Activated naive CD4-positive, alpha-beta T cell treated with anti-CD3 and anti-CD28 coated beads for 36 hours (primary cell): ENCODE measurements at regions not wholly inside any gene's neighbourhood (a gene's known extent, or its start where the extent isn't known, plus 50 kb on each side); places are given as distances from the start of the nearest gene placed in this dataset.
"Not testable (repeated sequence)": the region's sequence is repeated elsewhere in the genome, so short reads cannot be mapped to it uniquely, and the experiment has no call there.

Experiments used
- CTCF ChIA-PET: fragments of 350-600 bp; sonication (Branson Sonifier 250); formaldehyde crosslinking; loops from one replicate; lab custom pipeline; 2021; ENCODE audit warnings: antibody characterized with exemption; lab: Charles Lee
- DNase-seq: peaks from one replicate; pipeline ENCODE4 v3.0.0-alpha.2; 2020
- H3K27ac Mint-ChIP-seq: one replicate; pipeline ENCODE4 v1.8.0; 2021; ENCODE audit warnings: mild to moderate bottlenecking, mixed read lengths
- H3K27me3 Mint-ChIP-seq: one replicate; pipeline ENCODE4 v1.8.0; 2021; ENCODE audit warnings: low read depth, mixed read lengths
- H3K36me3 Mint-ChIP-seq: one replicate; pipeline ENCODE4 v1.8.0; 2021; ENCODE audit warnings: low read depth, mixed read lengths
- H3K4me1 Mint-ChIP-seq: one replicate; pipeline ENCODE4 v1.8.0; 2021; ENCODE audit warnings: low read depth, mixed read lengths
- H3K4me3 Mint-ChIP-seq: one replicate; pipeline ENCODE4 v1.8.0; 2021; ENCODE audit warnings: mild to moderate bottlenecking, moderate library complexity, mixed read lengths
- H3K9me3 Mint-ChIP-seq: one replicate; pipeline ENCODE4 v1.8.0; 2021; ENCODE audit warnings: mixed read lengths
- intact Hi-C: fragments of 100-400 bp; cut with micrococcal nuclease; formaldehyde crosslinking; loops from one replicate; pipeline ENCODE4 v1.15.1; 2023

DNA sequence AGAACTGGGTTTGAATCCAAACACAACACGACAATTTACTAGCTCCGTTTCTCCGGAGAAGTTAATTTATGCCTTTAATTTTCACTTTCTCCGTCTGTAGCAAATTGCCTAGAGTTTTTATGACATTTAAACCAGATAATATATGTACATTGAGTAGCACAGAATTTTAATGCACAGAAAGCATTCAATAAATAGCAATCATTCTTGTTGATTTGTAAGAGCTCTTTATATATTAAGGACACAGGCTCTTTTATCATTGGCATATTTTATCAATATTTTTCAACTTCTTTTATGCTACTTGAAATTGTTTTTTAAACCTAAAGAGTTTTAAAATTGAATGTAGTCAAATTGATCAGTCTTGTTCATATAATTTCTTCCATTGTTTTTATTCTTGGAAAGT is 99.6 kb upstream of the PPP2R3B start:
- Mint-ChIP-seq H3K4me3 (no peak overlapping the region), H3K27ac (no peak overlapping the region), H3K9me3 (no peaks in the 10 kb centered on the region), H3K36me3 (no peaks in the 10 kb centered on the region), H3K4me1 (no peaks in the 10 kb centered on the region), H3K27me3 (no peaks in the 10 kb centered on the region)
- CTCF ChIA-PET, result no interaction called here
- no peak for DNase-seq
- intact Hi-C loops, result no loop called here

DNA sequence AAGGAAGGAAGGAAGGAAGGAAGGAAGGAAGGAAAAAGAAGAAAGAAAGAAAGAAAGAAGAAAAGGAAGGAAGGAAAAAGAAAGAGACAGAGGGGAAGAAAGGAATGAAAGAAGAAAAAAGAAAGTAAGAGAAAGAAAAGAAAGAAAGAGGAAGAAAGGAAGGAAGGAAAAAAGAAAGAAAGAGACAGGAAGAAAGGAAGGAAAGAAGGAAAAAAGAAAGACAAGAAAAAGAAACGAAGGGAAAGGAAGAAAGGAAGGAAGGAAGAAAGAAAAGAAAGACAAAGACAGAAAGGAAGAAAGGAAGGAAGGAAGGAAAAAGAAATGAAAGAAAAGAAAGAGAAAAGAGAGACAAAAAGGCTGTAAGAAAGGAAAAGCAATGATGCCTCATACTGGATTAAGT is 101.1 kb upstream of the PPP2R3B start:
- CTCF ChIA-PET, result no interaction called here
- Mint-ChIP-seq H3K27me3 (no peaks in the 10 kb centered on the region), H3K4me1 (no peaks in the 10 kb centered on the region), H3K36me3 (no peaks in the 10 kb centered on the region), H3K9me3 (no peaks in the 10 kb centered on the region), H3K27ac (no peak overlapping the region), H3K4me3 (no peak overlapping the region)
- DNase-seq, result no peak
- intact Hi-C loops, result no loop called here

DNA sequence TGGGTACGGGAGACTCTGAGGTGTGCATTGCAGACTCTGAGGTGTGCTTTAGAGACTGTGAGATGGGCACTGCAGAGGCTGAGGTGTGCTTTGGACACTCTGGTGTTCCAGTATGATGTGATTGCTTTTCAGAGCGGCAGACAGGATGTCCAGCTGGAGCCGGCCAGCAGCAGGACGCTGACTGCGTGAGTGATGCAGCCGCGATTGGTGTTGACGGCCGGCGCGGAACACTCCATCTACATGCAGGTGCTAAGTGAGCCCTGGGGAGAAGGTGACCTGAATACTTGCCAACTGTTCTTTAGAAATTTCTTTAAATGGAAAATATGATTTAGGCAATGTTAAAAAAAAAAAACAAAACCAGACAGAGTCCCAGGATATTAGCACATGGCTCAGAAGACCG is 103.1 kb upstream of the PPP2R3B start:
- H3K27me3 Mint-ChIP-seq, result no peaks in the 10 kb centered on the region
- no peak overlapping the region for H3K27ac Mint-ChIP-seq
- CTCF ChIA-PET, result no interaction called here
- no peak for DNase-seq
- no peaks in the 10 kb centered on the region for H3K36me3 Mint-ChIP-seq
- intact Hi-C loops, result no loop called here
- no peaks in the 10 kb centered on the region for H3K9me3 Mint-ChIP-seq
- no peak overlapping the region for H3K4me3 Mint-ChIP-seq
- H3K4me1 Mint-ChIP-seq, result no peaks in the 10 kb centered on the region

GRCh38 chrX:497186-498014 is 110.7 kb upstream of the PPP2R3B start:
- CTCF ChIA-PET, result no interaction called here
- H3K4me3 Mint-ChIP-seq, result no peak overlapping the region

GRCh38 chrX:498901-499300 is 112.2 kb upstream of the PPP2R3B start:
- peaks cover 40% of the 10 kb centered on the region for H3K27me3 Mint-ChIP-seq
- CTCF ChIA-PET, H3K9me3 Mint-ChIP-seq, H3K4me1 Mint-ChIP-seq, H3K36me3 Mint-ChIP-seq, H3K27ac Mint-ChIP-seq, DNase-seq, intact Hi-C loops, H3K4me3 Mint-ChIP-seq: not testable (repeated sequence)

More at GRCh38 chrX:497186-498014, 110.7 kb upstream of the PPP2R3B start:
- Mint-ChIP-seq H3K9me3 (peaks cover 4% of the 10 kb centered on the region), H3K36me3 (no peaks in the 10 kb centered on the region), H3K27me3 (peaks cover 36% of the 10 kb centered on the region), H3K27ac (no peak overlapping the region), H3K4me1 (peaks cover 2% of the 10 kb centered on the region)
- intact Hi-C loops, result no loop called here
- no peak for DNase-seq

- intact Hi-C loops, result no loop called here
- Mint-ChIP-seq H3K4me3 (no peak overlapping the region), H3K27ac (no peak overlapping the region), H3K4me1 (peaks cover 2% of the 10 kb centered on the region), H3K27me3 (peaks cover 40% of the 10 kb centered on the region), H3K9me3 (peaks cover 6% of the 10 kb centered on the region), H3K36me3 (no peaks in the 10 kb centered on the region)
- CTCF ChIA-PET, result no interaction called here
- DNase-seq, result no peak
These were observed 113.2 kb upstream of the PPP2R3B start for GRCh38 chrX:499870-500364.

DNA sequence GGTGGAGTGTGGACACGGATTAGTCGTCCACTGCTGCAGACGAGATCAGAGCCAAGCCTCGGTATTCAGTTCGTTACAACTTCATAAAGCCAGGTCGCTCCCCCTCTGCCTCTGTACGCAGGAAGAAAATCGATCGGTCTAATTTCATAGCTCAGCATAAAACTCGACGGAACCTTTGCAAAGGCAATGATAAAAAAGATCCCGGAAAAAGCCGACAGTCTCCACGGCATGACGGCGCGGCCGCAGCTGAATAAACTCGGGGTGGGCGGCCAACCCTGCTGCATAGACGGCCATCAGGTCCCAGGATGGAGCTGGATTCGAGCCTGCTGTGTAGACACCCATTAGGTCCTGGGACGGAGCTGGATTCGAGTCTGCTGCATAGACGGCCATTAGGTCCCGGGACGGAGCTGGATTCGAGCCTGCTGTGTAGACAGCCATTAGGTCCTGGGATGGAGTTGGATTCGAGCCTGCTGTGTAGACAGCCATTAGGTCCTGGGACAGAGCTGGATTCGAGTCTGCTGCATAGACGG is 113.8 kb upstream of the PPP2R3B start:
- intact Hi-C loops, result no loop called here
- peaks cover 6% of the 10 kb centered on the region for H3K9me3 Mint-ChIP-seq
- no peak for DNase-seq
- H3K4me3 Mint-ChIP-seq, result no peak overlapping the region
- H3K27ac Mint-ChIP-seq, result no peak overlapping the region
- no peaks in the 10 kb centered on the region for H3K36me3 Mint-ChIP-seq
- peaks cover 2% of the 10 kb centered on the region for H3K4me1 Mint-ChIP-seq
- peaks cover 40% of the 10 kb centered on the region for H3K27me3 Mint-ChIP-seq
- CTCF ChIA-PET, result no interaction called here

DNA sequence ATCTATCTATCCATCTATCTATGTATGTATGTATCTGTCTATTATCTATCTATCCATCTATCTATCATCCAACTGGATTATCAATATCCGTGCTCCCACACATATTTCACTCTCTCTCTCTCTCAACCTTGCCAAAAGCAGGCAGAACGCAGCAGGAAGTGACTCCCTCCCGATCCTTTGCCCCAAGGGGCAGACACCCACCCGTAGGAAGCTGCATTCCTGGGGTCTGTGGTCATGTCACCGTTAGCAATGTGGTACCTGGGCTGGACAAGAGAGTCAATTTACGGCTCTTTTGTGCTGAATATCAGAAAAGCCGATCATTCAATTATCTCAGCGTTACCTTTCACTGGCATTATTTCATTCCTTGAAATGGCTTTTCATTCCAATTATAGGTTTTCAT is 119.6 kb upstream of the PPP2R3B start:
- CTCF ChIA-PET, result no interaction called here
- Mint-ChIP-seq H3K36me3 (no peaks in the 10 kb centered on the region), H3K9me3 (peaks cover 16% of the 10 kb centered on the region), H3K4me3 (no peak overlapping the region), H3K4me1 (no peaks in the 10 kb centered on the region), H3K27me3 (peaks cover 21% of the 10 kb centered on the region), H3K27ac (no peak overlapping the region)
- intact Hi-C loops, result no loop called here
- no peak for DNase-seq

- H3K4me1 Mint-ChIP-seq, result no peaks in the 10 kb centered on the region
- intact Hi-C loops, result no loop called here
- H3K27me3 Mint-ChIP-seq, result peaks cover 7% of the 10 kb centered on the region
- H3K36me3 Mint-ChIP-seq, result no peaks in the 10 kb centered on the region
- H3K4me3 Mint-ChIP-seq, result no peak overlapping the region
- DNase-seq, result no peak
- CTCF ChIA-PET, result no interaction called here
- peaks cover 9% of the 10 kb centered on the region for H3K9me3 Mint-ChIP-seq
- no peak overlapping the region for H3K27ac Mint-ChIP-seq
These were observed 121.5 kb upstream of the PPP2R3B start for GRCh38 chrX:508163-508562.

- intact Hi-C loops, H3K4me3 Mint-ChIP-seq, H3K27me3 Mint-ChIP-seq, H3K27ac Mint-ChIP-seq, CTCF ChIA-PET, H3K9me3 Mint-ChIP-seq, H3K4me1 Mint-ChIP-seq, H3K36me3 Mint-ChIP-seq, DNase-seq: not testable (repeated sequence)
These were observed 121.8 kb upstream of the SHOX start for GRCh38 chrX:508821-509220.

GRCh38 chrX:511089-511488 is 119.5 kb upstream of the SHOX start:
- CTCF ChIA-PET, H3K27ac Mint-ChIP-seq, DNase-seq, H3K9me3 Mint-ChIP-seq, H3K4me1 Mint-ChIP-seq, intact Hi-C loops, H3K36me3 Mint-ChIP-seq, H3K27me3 Mint-ChIP-seq, H3K4me3 Mint-ChIP-seq: not testable (repeated sequence)

- intact Hi-C loops, result no loop called here
- Mint-ChIP-seq H3K4me1 (no peaks in the 10 kb centered on the region), H3K27ac (no peak overlapping the region), H3K9me3 (peaks cover 4% of the 10 kb centered on the region), H3K36me3 (no peaks in the 10 kb centered on the region), H3K4me3 (no peak overlapping the region), H3K27me3 (peaks cover 7% of the 10 kb centered on the region)
- CTCF ChIA-PET, result no interaction called here
- no peak for DNase-seq
These were observed 112.3 kb upstream of the SHOX start for GRCh38 chrX:518319-518718.

DNA sequence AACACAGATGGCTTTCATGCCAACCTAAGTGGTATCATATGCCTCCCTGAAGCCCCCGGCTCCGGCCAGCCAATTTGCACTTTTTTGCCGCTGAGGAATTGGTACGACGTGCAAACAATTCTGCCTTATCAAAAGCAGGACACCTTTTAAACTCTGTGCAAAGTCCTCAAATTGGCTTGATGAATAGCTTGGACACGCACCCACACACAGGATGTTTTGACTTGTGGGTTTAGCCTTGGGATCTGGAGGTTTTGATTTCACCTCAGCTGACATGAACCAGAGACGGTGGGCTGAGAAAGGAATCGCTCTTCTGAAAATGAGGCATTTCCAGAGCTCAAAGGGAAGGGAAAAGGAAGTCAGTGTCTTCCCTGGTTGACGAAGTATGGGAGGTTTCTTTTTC is 110.8 kb upstream of the SHOX start:
- intact Hi-C loops, result no loop called here
- Mint-ChIP-seq H3K4me1 (no peaks in the 10 kb centered on the region), H3K9me3 (peaks cover 8% of the 10 kb centered on the region), H3K27me3 (peaks cover 7% of the 10 kb centered on the region), H3K27ac (no peak overlapping the region), H3K4me3 (no peak overlapping the region), H3K36me3 (no peaks in the 10 kb centered on the region)
- CTCF ChIA-PET, result no interaction called here
- DNase-seq, result no peak
